Upper lobe of right lung (tissue), 1 donor: ENCODE measurements at regions not wholly inside any gene's neighbourhood (a gene's known extent, or its start where the extent isn't known, plus 50 kb on each side); places are given as distances from the start of the nearest gene placed in this dataset.

Experiments used
- ATAC-seq: fragments of 200-7000 bp; cut with Tn5 transposase; one replicate; pipeline ENCODE4 v1.9.1; 2020; ENCODE audit warnings: mild to moderate bottlenecking, moderate library complexity
- DNase-seq: peaks from one replicate; pipeline ENCODE4 v3.0.0-alpha.2; 2020
- H3K27ac ChIP-seq: fragments of 200-600 bp; one replicate; pipeline ENCODE4 v1.8.0; 2022
- H3K27me3 ChIP-seq: fragments of 200-600 bp; one replicate; pipeline ENCODE4 v1.8.0; 2022; ENCODE audit warnings: mild to moderate bottlenecking
- H3K36me3 ChIP-seq: fragments of 200-600 bp; one replicate; pipeline ENCODE4 v1.8.0; 2022
- H3K4me1 ChIP-seq: fragments of 200-600 bp; one replicate; pipeline ENCODE4 v1.8.0; 2022
- H3K4me3 ChIP-seq: fragments of 200-600 bp; one replicate; pipeline ENCODE4 v1.8.0; 2022; ENCODE audit warnings: mild to moderate bottlenecking
- H3K9me3 ChIP-seq: fragments of 200-600 bp; one replicate; pipeline ENCODE4 v1.8.0; 2022
- CTCF ChIP-seq: fragments of 200-600 bp; IDR thresholded peaks from one replicate; pipeline ENCODE4 v1.8.0; 2022; ENCODE audit warnings: antibody characterized with exemption
- intact Hi-C: fragments of 100-400 bp; cut with DNase I; formaldehyde crosslinking; loops from one replicate; pipeline ENCODE4 v1.11.0; 2022
- donor health status: DM: no; HTN: yes; CAD: no; lungs with severe emphysema.

- ATAC-seq (no peak), DNase-seq (no peak)
- Histone ChIP-seq H3K4me3 (no peak overlapping the region), H3K27ac (peak overlapping the region; percentile 33), H3K27me3 (no peaks in the 10 kb centered on the region), H3K4me1 (peaks cover 12% of the 10 kb centered on the region), H3K9me3 (no peaks in the 10 kb centered on the region), H3K36me3 (no peaks in the 10 kb centered on the region)
- intact Hi-C loops = no loop called here
- TF ChIP-seq CTCF = no peak
These were observed 120.1 kb upstream of the DPH6 start for GRCh38 chr15:35665896-35666536.

GRCh38 chr15:35667908-35668307 is 121.9 kb upstream of the DPH6 start:
- no peaks in the 10 kb centered on the region for H3K9me3 ChIP-seq
- H3K27ac ChIP-seq = peak overlapping the region; percentile 20
- no peak for DNase-seq
- peaks cover 12% of the 10 kb centered on the region for H3K4me1 ChIP-seq
- no peaks in the 10 kb centered on the region for H3K27me3 ChIP-seq
- H3K4me3 ChIP-seq = no peak overlapping the region
- ATAC-seq = no peak
- intact Hi-C loops = no loop called here
- H3K36me3 ChIP-seq = no peaks in the 10 kb centered on the region
- no peak for TF ChIP-seq CTCF

GRCh38 chr15:35669021-35669420 is 123.1 kb upstream of the DPH6 start:
- DNase-seq (no peak), ATAC-seq (no peak)
- TF ChIP-seq CTCF = no peak
- Histone ChIP-seq H3K36me3 (no peaks in the 10 kb centered on the region), H3K4me1 (peaks cover 12% of the 10 kb centered on the region), H3K27me3 (no peaks in the 10 kb centered on the region), H3K9me3 (no peaks in the 10 kb centered on the region), H3K27ac (no peak overlapping the region), H3K4me3 (no peak overlapping the region)
- intact Hi-C loops = no loop called here

- intact Hi-C loops = no loop called here
- no peaks in the 10 kb centered on the region for H3K27me3 ChIP-seq
These were observed 123.6 kb upstream of the DPH6 start for GRCh38 chr15:35669432-35670045.

GRCh38 chr15:35671197-35671596 is 125.2 kb upstream of the DPH6 start:
- no peaks in the 10 kb centered on the region for H3K27me3 ChIP-seq
- no peaks in the 10 kb centered on the region for H3K9me3 ChIP-seq
- DNase-seq = no peak
- no peak overlapping the region for H3K4me3 ChIP-seq
- no peak for TF ChIP-seq CTCF
- no peak overlapping the region for H3K27ac ChIP-seq
- no peaks in the 10 kb centered on the region for H3K36me3 ChIP-seq
- intact Hi-C loops = no loop called here
- H3K4me1 ChIP-seq = peaks cover 18% of the 10 kb centered on the region
- no peak for ATAC-seq

More at GRCh38 chr15:35669432-35670045, 123.6 kb upstream of the DPH6 start:
- no peak overlapping the region for H3K27ac ChIP-seq
- peaks cover 12% of the 10 kb centered on the region for H3K4me1 ChIP-seq
- H3K4me3 ChIP-seq = no peak overlapping the region
- no peak for DNase-seq
- no peak for TF ChIP-seq CTCF
- no peaks in the 10 kb centered on the region for H3K9me3 ChIP-seq
- ATAC-seq = no peak
- no peaks in the 10 kb centered on the region for H3K36me3 ChIP-seq
